Stomach (tissue), 8 donors: ENCODE measurements at regions not wholly inside any gene's neighbourhood (a gene's known extent, or its start where the extent isn't known, plus 50 kb on each side); places are given as distances from the start of the nearest gene placed in this dataset.

Source experiments
- DNase-seq, 2 donors: peaks; one replicate each; pipeline versions ENCODE4 v3.0.0 to v3.0.0-alpha.2; 2013 to 2019
- H3K27ac ChIP-seq, 5 donors: fragments of 200-600 bp in 4 of 5; sonication (generic) in 4 of 5; one replicate each; pipeline ENCODE4 v1.5.1; 2013 to 2019; ENCODE audit warnings: mild to moderate bottlenecking in 1 of 5, moderate library complexity in 1 of 5
- H3K27me3 ChIP-seq, 3 donors: fragments of 200-600 bp; sonication (generic); one replicate each; pipeline ENCODE4 v1.5.1; 2017 to 2019; ENCODE audit warnings: mixed run types in 1 of 3
- H3K36me3 ChIP-seq, 4 donors: fragments of 200-600 bp; sonication (generic); 1 replicate in 3 of 4; 2 replicates in 1 of 4; pipeline ENCODE4 v1.5.1; 2016 to 2019
- H3K4me1 ChIP-seq, 4 donors: fragments of 200-600 bp; sonication (generic); one replicate each; pipeline ENCODE4 v1.5.1; 2016 to 2019
- H3K4me3 ChIP-seq, 4 donors: fragments of 200-600 bp; sonication (generic) in 3 of 4; one replicate each; pipeline ENCODE4 v1.5.1; 2016 to 2019; ENCODE audit warnings: mild to moderate bottlenecking in 1 of 4
- H3K9me3 ChIP-seq, 4 donors: fragments of 200-600 bp; sonication (generic); one replicate each; pipeline ENCODE4 v1.5.1; 2016 to 2019
- CTCF ChIP-seq, 7 experiments: fragments of 450-650 bp in 4 of 7; fragments of 200-600 bp in 3 of 7; sonication (generic) in 3 of 7; IDR thresholded peaks; one replicate each; pipeline ENCODE4 v1.5.1; 2016 to 2019; ENCODE audit warnings: antibody characterized with exemption in 7 of 7, control low read depth in 2 of 7, mild to moderate bottlenecking in 1 of 7
- EP300 ChIP-seq: sonication (generic); formaldehyde crosslinking; IDR thresholded peaks from one replicate; pipeline ENCODE4 v1.6.1; 2017; ENCODE audit warnings: antibody characterized with exemption
- POLR2A ChIP-seq, 4 donors: fragments of 450-650 bp; IDR thresholded peaks; one replicate each; pipeline ENCODE4 v1.6.1; 2016; ENCODE audit warnings: antibody characterized with exemption in 4 of 4, control low read depth in 2 of 4, mild to moderate bottlenecking in 1 of 4, moderate library complexity in 1 of 4
- POLR2AphosphoS5 ChIP-seq, 3 donors: sonication (generic); formaldehyde crosslinking; IDR thresholded peaks; one replicate each; pipeline ENCODE4 v1.6.1; 2016; ENCODE audit warnings: antibody characterized with exemption in 3 of 3
- WGBS, 5 donors: extraction: QIAGEN DNeasy Blood & Tissue Kit in 3 of 5; methylation state at CpG; one replicate each; pipeline versions ENCODE4 v1.1.5 to v1.1.7; 2013 to 2018; 5-methylcytosine and 5-hydroxymethylcytosine counted together
- intact Hi-C: fragments of 100-400 bp; cut with DNase I; formaldehyde crosslinking; loops from one replicate; pipeline ENCODE4 v1.15.1; 2023; ENCODE audit warnings: low total_unique reads
- donor health status: healthy with polysubstance abuse.
- donor health status: Bipolar disorder and iron deficiency.
- donor health status: healthy.

GRCh38 chr12:89251342-89252271 lies 100.7 kb downstream of the DUSP6 start:
- H3K27ac ChIP-seq: no peak overlapping the region
- WGBS, 5 donors: 68 to 77% (median 75%) methylated on average over 6 of the region's 6 CpGs
- no peaks in the 10 kb centered on the region for H3K36me3 ChIP-seq
- no peak overlapping the region for H3K4me3 ChIP-seq
- H3K9me3 ChIP-seq: no peaks in the 10 kb centered on the region
- no peak for TF ChIP-seq POLR2A (IDR thresholded peaks at IDR 0.05)
- TF ChIP-seq POLR2AphosphoS5 (IDR thresholded peaks at IDR 0.05): no peak
- TF ChIP-seq CTCF (IDR thresholded peaks at IDR 0.05): no peak
- TF ChIP-seq EP300: no peak
- no peaks in the 10 kb centered on the region for H3K27me3 ChIP-seq
- peaks cover 0 to 9% (median 0%) of the 10 kb centered on the region in 4 donors for H3K4me1 ChIP-seq
- no peak for DNase-seq
- intact Hi-C loops: no loop called here

- H3K4me3 ChIP-seq: no peak overlapping the region
- no peak for TF ChIP-seq POLR2A (IDR thresholded peaks at IDR 0.05)
- no peak for TF ChIP-seq EP300
- no peak for TF ChIP-seq POLR2AphosphoS5 (IDR thresholded peaks at IDR 0.05)
- no peak for TF ChIP-seq CTCF (IDR thresholded peaks at IDR 0.05)
- H3K36me3 ChIP-seq: no peaks in the 10 kb centered on the region
- no peak for DNase-seq
- intact Hi-C loops: no loop called here
- no peak overlapping the region for H3K27ac ChIP-seq
- no peaks in the 10 kb centered on the region for H3K9me3 ChIP-seq
- no peaks in the 10 kb centered on the region for H3K27me3 ChIP-seq
- peaks cover 0 to 13% (median 0%) of the 10 kb centered on the region in 4 donors for H3K4me1 ChIP-seq
Measured at GRCh38 chr12:89250636-89251035, 101.7 kb downstream of the DUSP6 start.

GRCh38 chr12:89250213-89250612 lies 102.1 kb downstream of the DUSP6 start:
- intact Hi-C loops: no loop called here
- Histone ChIP-seq H3K36me3 (no peaks in the 10 kb centered on the region), H3K27ac (no peak overlapping the region), H3K4me1 (peaks cover 0 to 16% (median 3%) of the 10 kb centered on the region in 4 donors), H3K9me3 (no peaks in the 10 kb centered on the region), H3K27me3 (no peaks in the 10 kb centered on the region), H3K4me3 (no peak overlapping the region)
- no peak for TF ChIP-seq POLR2AphosphoS5 (IDR thresholded peaks at IDR 0.05)
- TF ChIP-seq EP300: no peak
- TF ChIP-seq POLR2A (IDR thresholded peaks at IDR 0.05): no peak
- no peak for TF ChIP-seq CTCF (IDR thresholded peaks at IDR 0.05)
- no peak for DNase-seq
- WGBS, 5 donors: 61 to 79% (median 69%) methylated on average over 2 of the region's 2 CpGs

- Histone ChIP-seq H3K27ac (no peak overlapping the region), H3K27me3 (no peaks in the 10 kb centered on the region), H3K36me3 (no peaks in the 10 kb centered on the region), H3K4me3 (no peak overlapping the region), H3K9me3 (no peaks in the 10 kb centered on the region), H3K4me1 (peaks cover 4 to 31% (median 14%) of the 10 kb centered on the region in 4 donors)
- intact Hi-C loops: no loop called here
- TF ChIP-seq CTCF (IDR thresholded peaks at IDR 0.05): no peak
- TF ChIP-seq POLR2A (IDR thresholded peaks at IDR 0.05): no peak
- TF ChIP-seq EP300: no peak
- no peak for TF ChIP-seq POLR2AphosphoS5 (IDR thresholded peaks at IDR 0.05)
- no peak for DNase-seq
- 90 to 94% (median 92%) methylated on average over 2 of the region's 2 CpGs for WGBS, 5 donors
Measured at GRCh38 chr12:89247967-89248366, 104.3 kb downstream of the DUSP6 start.
